DMS 273 treated with DMSO at 0.1 percent for 48 hours (cell line): ENCODE measurements at regions not wholly inside any gene's neighbourhood (a gene's known extent, or its start where the extent isn't known, plus 50 kb on each side); places are given as distances from the start of the nearest gene placed in this dataset.

Experiments used
- DNase-seq: peaks from one replicate; lab custom pipeline; 2025; lab: John Stamatoyannopoulos, UW

- no peak for DNase-seq
These were observed 72.3 kb downstream of the FAM76B start for GRCh38 chr11:95717314-95717713.

- no peak for DNase-seq
These were observed 73.3 kb downstream of the FAM76B start for GRCh38 chr11:95716266-95716665.

- peak; percentile 12 for DNase-seq
These were observed 73.8 kb downstream of the FAM76B start for GRCh38 chr11:95715777-95716241.

- DNase-seq, result no peak
These were observed 74.5 kb downstream of the FAM76B start for GRCh38 chr11:95714843-95715776.

GRCh38 chr11:95713428-95713827 is 76.2 kb downstream of the FAM76B start:
- no peak for DNase-seq

- no peak for DNase-seq
These were observed 77.7 kb downstream of the FAM76B start for GRCh38 chr11:95711945-95712221.

GRCh38 chr11:95711162-95711944 is 78.2 kb downstream of the FAM76B start:
- DNase-seq, result no peak

- DNase-seq, result no peak
These were observed 80.9 kb downstream of the FAM76B start for GRCh38 chr11:95708681-95709080.

- DNase-seq, result no peak
These were observed 82.6 kb downstream of the FAM76B start for GRCh38 chr11:95706974-95707387.

- DNase-seq, result peak; percentile 73
These were observed 84.0 kb downstream of the FAM76B start for GRCh38 chr11:95705485-95706124.

- no peak for DNase-seq
These were observed 84.7 kb downstream of the FAM76B start for GRCh38 chr11:95704865-95705264.

- no peak for DNase-seq
These were observed 86.5 kb downstream of the FAM76B start for GRCh38 chr11:95703049-95703448.

- no peak for DNase-seq
These were observed 87.1 kb downstream of the FAM76B start for GRCh38 chr11:95702526-95702925.

GRCh38 chr11:95700471-95700817 is 89.1 kb downstream of the FAM76B start:
- no peak for DNase-seq

- peak; percentile 45 for DNase-seq
These were observed 89.7 kb downstream of the FAM76B start for GRCh38 chr11:95699631-95700470.

- no peak for DNase-seq
These were observed 90.7 kb downstream of the FAM76B start for GRCh38 chr11:95698676-95699557.

- DNase-seq, result no peak
These were observed 91.8 kb downstream of the FAM76B start for GRCh38 chr11:95697614-95698408.

- DNase-seq, result no peak
These were observed 94.4 kb downstream of the FAM76B start for GRCh38 chr11:95695181-95695580.

- DNase-seq, result no peak
These were observed 96.3 kb downstream of the FAM76B start for GRCh38 chr11:95693298-95693697.
